ENCODE measurements at regions not wholly inside any gene's neighbourhood (a gene's known extent, or its start where the extent isn't known, plus 50 kb on each side); places are given as distances from the start of the nearest gene placed in this dataset.

DNA sequence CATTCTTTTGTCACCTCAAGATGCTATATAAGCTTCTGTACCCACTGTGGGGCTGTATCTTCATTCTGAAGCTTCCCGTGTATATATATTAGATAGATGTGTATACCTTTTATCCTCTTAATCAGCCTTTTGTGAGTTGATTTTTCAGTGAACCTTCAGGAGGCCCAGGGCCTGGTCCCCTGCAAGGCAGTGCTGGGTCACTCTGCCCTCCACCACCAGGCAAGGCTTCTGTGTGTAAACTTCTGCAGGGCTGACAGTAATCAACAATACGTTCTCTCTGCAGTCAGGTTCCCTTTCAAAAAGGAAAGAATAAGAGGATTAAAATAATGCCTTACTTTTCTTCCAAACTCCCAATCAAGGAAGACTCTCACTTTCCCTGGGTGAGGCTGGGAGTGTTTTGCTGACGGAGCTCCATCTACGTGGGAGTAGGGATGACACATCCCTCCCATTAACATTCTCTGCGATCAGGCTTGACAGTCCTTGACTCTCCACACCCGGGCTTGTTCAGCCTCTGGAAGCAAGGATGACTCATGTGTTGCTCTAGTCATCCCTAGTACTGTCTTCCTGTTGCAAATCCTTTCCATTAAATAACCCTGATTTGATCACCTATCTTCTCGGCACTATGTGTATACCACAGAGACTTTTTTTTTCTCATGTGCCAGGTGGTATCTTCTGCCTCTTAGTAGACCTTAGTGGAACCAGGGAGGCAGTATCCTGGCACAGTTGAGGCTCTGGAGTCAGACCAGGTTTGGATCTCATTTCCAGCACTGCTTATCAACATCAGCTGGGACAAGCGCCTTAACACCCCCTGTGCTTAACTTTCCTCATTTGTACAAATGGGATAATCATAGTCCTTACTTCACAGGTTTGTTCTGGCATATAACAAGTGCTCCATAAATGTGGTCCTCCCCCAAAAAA is 70.3 kb upstream of the KCNK1 start:
- no peak overlapping the region for H4K8ac ChIP-seq (replicated peaks; ENCODE audit: insufficient read length, low read depth, low read length)
- H3K79me1 ChIP-seq (ENCODE audit: insufficient read depth, low read depth, low read length, poor library complexity, severe bottlenecking), result no peaks in the 10 kb centered on the region
- H3K23me2 ChIP-seq (ENCODE audit: insufficient read length, low read depth, low read length, poor library complexity, severe bottlenecking), result no peaks in the 10 kb centered on the region
- no peaks in the 10 kb centered on the region for H3K27me3 ChIP-seq (ENCODE audit: insufficient read depth, low read length)
- no peaks in the 10 kb centered on the region for H3K4me1 ChIP-seq (ENCODE audit: insufficient read depth, low read length)
- H2AK5ac ChIP-seq (ENCODE audit: insufficient read length, low read length), result no peak overlapping the region
- no peak overlapping the region for H2BK12ac ChIP-seq (ENCODE audit: insufficient read length, low read depth, low read length)
- H2AFZ ChIP-seq (ENCODE audit: low read length), result no peak overlapping the region
- no peak overlapping the region for H3K56ac ChIP-seq (ENCODE audit: insufficient read length, low read depth, low read length)
- no peak overlapping the region for H3K4me2 ChIP-seq (ENCODE audit: insufficient read depth, insufficient read length, low read length)
- Mint-ChIP-seq H3K9me3 (peaks cover 5 to 10% of the 10 kb centered on the region in 2 experiments; a peak in 4 of 5 replicates), H3K4me1 (peaks cover 4 to 18% of the 10 kb centered on the region in 2 experiments), H3K4me3 (no peak overlapping the region), H3K27me3 (ENCODE audit: low read depth) (peaks cover 7% of the 10 kb centered on the region), H3K27ac (peak overlapping the region in 1 of 3 experiments; percentile 64; a peak in 1 of 7 replicates), H3K36me3 (ENCODE audit: insufficient read depth in 1 of 3, low read depth in 3 of 3) (peaks cover 0 to 15% (median 0%) of the 10 kb centered on the region in 3 experiments; a peak in 1 of 7 replicates)
- no peak overlapping the region for H2BK15ac ChIP-seq (ENCODE audit: low read depth, low read length)
- H2BK120ac ChIP-seq (ENCODE audit: low read depth, low read length, poor library complexity, severe bottlenecking), result no peak overlapping the region
- H4K20me1 ChIP-seq (ENCODE audit: control insufficient read depth, insufficient read depth, insufficient read length), result no peaks in the 10 kb centered on the region
- no peak overlapping the region for H4K5ac ChIP-seq (ENCODE audit: insufficient read length, low read depth, low read length)
- no peak overlapping the region for H3K23ac ChIP-seq (ENCODE audit: insufficient read length, low read depth, low read length)
- H3K79me2 ChIP-seq (ENCODE audit: insufficient read depth, low read length), result no peaks in the 10 kb centered on the region
- WGBS (ENCODE audit: extremely low coverage, insufficient read length, low lambda C conversion rate), result no CpG with 5 or more reads among the region's 8 CpGs
- H3K9me3 ChIP-seq (ENCODE audit: control insufficient read depth, low read depth, low read length), result no peaks in the 10 kb centered on the region
- H3K27ac ChIP-seq (ENCODE audit: insufficient read length, low read depth, low read length), result no peak overlapping the region
- no peak overlapping the region for H4K91ac ChIP-seq (ENCODE audit: insufficient read length, low read depth, low read length)
- H2BK5ac ChIP-seq (ENCODE audit: insufficient read length, low read length), result no peak overlapping the region
- H3T11ph ChIP-seq (ENCODE audit: low read length), result no peak overlapping the region
- H2BK20ac ChIP-seq (ENCODE audit: low read depth, low read length, poor library complexity, severe bottlenecking), result no peak overlapping the region
- no peak overlapping the region for H3K14ac ChIP-seq (ENCODE audit: insufficient read depth, low read length)
- no peak overlapping the region for H3K9ac ChIP-seq (ENCODE audit: extremely low read depth, insufficient read length, low read length)
- H3K18ac ChIP-seq (ENCODE audit: insufficient read length, low read depth, low read length), result no peak overlapping the region
- no peak for DNase-seq
- TF ChIP-seq, protein P1, sequence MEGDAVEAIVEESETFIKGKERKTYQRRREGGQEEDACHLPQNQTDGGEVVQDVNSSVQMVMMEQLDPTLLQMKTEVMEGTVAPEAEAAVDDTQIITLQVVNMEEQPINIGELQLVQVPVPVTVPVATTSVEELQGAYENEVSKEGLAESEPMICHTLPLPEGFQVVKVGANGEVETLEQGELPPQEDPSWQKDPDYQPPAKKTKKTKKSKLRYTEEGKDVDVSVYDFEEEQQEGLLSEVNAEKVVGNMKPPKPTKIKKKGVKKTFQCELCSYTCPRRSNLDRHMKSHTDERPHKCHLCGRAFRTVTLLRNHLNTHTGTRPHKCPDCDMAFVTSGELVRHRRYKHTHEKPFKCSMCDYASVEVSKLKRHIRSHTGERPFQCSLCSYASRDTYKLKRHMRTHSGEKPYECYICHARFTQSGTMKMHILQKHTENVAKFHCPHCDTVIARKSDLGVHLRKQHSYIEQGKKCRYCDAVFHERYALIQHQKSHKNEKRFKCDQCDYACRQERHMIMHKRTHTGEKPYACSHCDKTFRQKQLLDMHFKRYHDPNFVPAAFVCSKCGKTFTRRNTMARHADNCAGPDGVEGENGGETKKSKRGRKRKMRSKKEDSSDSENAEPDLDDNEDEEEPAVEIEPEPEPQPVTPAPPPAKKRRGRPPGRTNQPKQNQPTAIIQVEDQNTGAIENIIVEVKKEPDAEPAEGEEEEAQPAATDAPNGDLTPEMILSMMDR (conservative IDR thresholded peaks at IDR 0.05), result no peak
- H3K4ac ChIP-seq (ENCODE audit: low read depth, low read length), result no peak overlapping the region

Data from H9 (cell line).